ENCODE measurements at regions not wholly inside any gene's neighbourhood (a gene's known extent, or its start where the extent isn't known, plus 50 kb on each side); places are given as distances from the start of the nearest gene placed in this dataset.

DNA sequence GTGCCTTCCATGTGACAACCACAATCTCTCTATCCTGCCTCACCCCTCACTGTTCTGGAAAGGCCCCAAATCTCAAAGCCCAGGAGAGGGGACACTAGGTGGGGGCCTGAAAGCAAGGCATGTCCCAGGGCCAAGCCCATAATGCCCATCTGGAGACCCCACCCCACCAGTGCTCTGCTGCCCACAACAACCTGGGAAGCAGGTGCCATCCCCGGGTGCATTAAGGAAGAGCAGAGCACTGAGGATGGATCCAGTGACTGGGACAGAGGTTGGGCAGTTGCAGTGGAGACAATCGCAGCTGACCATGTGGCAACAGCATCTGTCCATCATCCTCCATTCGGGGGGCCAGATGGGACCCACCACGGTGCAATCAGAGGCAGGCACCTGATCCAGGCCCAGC is 106.2 kb upstream of the PRR20G start:
- no peak for DNase-seq

DNA sequence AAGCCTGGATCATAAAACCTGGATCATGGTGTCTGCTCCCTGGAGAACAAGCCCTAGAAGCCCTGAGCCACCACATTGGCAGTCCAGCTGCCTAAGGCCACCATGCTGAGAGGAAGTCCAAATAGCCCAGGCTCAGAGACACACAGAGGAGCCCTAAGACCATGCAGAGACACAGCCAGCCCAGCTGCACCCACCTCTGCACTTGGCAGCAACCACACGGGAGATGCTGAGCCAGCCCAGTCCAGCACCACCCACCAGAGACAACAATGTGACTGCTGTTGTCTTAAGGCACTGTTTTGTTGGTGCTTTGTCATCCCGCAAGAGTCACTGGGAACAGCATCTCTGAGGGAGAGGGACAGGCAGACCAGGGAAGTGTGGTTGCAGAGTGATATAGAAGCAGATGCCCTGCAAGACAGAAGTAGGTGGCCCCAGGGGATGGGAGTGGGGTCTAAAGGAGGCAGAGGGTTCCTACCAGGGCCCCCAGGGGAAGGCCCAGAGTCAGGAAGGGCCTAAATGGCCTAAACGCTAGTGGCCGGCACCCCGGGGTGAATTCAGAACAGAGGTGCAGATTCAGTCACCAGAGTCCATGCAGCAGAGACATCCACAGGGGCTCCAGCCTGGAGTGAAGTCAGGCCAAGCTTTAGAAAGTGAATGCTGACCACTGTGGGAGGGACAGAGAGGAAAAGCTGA is 105.4 kb upstream of the PRR20G start:
- no peak for DNase-seq

DNA sequence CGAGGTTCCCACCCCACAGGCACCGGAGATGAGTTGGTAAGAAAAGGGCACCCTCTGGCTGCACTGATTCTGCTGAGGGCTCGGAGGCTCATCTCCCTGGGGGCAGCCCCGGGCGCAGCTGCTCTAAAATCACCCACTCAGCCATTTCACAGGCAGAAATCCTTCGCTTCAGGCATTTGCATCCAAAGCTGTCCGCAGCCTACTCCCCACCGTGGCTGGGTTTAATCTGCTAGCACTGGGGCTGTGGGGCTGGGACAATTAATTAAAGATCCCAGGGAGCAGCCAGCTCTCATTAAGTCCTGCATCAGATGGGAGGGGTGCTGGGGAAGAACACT is 104.3 kb upstream of the PRR20G start:
- no peak for DNase-seq

DNA sequence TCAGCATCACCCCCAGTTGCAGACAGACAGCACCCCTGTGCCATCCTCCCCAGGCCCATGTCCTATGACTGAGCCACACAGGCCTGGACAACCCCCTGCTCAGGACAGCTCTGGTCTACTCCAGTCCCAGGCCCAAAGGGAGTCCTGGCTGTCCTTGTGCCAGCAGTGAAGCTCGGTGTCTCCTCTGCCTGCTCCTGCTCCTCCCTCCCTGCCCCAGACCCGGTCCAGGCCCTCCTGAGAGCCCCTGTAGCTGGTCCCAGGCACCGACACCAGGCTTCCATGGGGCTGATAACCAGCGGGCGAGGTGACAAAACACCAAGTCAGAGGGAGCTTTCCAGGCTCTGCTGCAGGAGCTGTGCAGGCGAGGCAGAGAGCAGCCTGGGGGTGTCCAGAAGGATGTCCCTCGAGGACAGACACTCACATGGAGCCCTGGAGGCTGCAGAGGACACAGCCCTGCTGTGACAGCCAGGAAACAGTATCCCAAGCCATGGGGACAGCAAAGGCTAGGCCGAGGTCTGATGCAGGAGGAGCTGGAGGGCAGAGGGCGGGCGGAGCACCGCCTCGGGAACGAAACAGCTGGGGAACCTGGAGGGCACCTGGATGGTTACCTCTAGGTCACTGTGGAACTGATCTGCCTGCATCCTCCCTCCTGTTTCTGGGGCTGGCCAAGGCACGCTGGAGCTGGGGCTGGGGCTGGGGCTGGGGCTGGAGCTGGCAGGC is 103.8 kb upstream of the PRR20G start:
- DNase-seq: no peak

DNA sequence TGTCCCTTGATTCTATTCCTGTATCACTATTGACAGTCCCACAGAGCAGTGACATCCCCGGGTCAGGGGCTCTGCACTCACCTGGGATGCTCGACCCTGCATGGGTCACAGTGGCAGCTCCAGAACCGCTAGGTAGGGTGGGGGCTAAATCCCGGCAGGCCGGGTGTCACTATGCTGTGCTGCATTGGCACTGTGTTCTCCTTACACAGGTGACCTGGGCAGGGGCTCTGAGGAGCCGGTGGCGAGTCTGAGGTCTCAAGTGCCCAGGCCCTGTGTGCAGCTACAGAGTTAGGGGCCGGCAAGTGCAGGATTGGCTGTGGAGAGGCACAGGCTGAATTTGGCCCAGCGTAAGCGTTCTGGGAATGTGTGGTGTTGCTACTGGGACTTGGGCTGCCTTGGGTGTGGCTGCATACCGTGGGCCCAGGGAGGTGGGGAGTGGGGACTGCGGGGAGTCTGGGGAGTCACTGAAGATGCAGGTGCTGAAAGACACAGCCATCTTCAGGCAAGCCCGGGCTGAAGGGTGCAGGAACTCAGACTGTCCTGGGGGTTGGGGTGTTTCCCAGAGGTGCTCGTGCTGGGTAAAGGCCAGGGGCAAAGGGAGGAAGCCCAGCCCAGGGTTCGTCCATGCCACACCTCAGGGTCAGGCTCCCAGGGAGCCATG is 102.6 kb upstream of the PRR20G start:
- DNase-seq: no peak

DNA sequence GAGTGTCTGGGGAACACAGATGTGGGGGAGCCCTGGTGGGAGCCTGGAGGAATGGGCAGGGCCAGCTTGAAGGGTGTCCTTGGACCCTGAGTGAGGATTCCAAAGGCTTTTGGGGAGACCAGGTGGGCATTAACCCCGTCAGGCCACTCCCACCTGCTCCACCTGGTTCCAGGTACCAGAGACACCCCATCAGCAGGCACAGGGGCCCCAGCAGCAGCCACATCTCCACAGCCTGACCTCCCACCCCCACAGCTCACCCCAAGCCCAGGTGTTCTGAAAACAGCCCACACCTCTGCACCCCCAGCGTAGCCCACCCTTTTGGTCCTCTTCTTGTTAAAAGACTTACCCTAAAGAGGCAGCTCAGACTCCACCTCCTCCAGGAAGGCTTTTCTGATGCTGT is 102.1 kb upstream of the PRR20G start:
- DNase-seq: no peak

DNA sequence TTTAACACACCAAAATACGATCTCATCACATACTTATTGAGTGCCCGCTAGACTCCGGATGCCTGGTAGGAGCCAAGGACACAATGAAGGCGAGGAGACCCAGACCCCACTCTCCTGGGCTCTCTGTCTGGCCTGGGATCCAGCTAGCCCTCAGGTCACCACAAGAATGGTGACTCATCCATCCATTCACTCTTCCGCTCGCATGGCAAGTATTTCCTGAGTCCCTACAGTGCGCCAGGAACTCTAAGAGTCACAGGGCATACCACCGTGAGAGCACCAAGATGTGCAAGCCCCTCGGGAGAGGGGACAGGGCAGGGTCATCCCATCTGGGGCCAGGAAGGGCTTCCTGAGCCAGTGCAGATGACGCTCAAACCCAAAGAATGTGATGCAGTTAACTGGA is 101.6 kb upstream of the PRR20G start:
- DNase-seq: no peak

DNA sequence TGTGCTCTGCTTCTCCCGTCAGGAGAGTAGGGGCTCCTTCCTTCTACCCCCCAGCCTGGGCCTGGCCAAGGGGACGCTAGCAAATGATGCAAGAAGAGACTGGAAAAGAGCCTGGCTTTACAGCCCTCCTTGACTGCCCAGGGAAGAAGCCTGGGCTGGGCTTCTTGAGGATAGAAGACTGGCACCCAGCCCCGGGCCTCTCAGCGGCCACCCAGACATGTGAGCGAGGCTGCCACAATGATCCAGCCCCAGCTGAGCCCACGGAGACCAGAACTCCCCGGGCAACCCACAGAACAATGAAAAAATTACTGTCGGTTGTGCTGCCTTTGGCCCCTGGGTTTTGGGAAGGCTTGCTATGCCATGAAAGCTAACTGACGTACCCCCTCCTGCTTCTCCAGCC is 100.6 kb upstream of the PRR20G start:
- DNase-seq: no peak

DNA sequence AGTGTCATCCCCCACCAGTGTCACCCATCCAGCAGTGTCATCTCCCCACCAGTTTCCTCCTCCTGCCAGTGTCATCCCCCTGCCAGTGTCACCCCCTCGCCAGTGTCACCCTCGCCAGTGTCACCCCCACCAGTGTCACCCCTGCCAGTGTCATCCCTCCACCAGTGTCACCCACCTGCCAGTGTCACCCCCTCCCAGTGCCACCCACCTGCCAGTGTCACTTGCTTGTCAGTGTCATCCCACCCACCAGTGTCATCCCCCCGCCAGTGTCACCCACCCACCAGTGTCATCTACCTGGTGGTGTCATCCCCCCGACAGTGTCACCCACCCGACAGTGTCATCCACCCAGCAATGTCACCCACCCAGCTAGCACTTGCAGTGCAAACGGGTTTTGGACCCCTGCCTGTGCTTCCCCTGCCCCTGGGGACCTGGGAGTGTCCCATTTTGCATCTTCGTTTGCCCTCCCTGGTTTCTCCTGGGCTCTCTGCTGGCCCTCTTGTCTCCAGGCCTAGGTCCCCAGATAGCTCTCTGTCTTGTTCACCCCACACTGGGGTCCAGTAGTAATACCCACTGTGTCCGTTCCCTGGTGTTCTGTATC is 99.8 kb upstream of the PRR20G start:
- no peak for DNase-seq

DNA sequence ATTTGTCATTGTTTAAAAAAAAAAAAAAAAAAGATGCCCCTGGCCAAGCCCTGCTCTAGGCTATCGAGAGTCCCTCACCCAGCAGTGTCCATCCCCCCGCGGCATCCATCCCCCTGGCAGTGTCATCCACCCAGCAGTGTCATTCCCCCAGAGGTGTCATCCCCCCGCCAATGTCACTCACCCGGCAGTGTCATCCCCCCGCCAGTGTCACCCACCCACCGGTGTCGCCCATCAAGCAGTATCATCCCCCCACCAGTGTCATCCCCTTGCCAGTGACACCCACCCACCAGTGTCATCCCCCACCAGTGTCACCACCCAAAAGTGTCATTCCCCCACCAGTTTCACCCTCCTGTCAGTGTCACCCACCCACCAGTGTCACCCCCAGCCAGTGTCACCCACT is 99.3 kb upstream of the PRR20G start:
- no peak for DNase-seq

DNA sequence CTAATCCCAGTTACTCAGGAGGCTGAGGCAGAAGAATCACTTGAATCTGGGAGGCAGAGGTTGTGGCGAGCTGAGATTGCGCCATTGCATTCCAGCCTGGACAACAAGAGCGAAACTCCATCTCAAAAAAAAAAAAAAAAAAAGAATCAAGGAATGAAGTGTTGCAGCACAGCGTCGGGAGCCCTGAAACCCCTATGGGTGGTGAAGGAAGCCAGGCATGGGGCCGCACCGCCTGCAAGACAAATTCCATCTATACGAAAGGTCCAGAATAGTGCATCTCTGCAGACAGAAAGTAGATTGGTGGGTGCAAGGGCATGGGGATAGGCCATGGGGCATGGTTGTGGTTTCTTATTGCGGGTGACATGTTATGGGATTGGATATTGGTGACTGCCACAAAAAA is 98.6 kb upstream of the PRR20G start:
- DNase-seq: no peak

DNA sequence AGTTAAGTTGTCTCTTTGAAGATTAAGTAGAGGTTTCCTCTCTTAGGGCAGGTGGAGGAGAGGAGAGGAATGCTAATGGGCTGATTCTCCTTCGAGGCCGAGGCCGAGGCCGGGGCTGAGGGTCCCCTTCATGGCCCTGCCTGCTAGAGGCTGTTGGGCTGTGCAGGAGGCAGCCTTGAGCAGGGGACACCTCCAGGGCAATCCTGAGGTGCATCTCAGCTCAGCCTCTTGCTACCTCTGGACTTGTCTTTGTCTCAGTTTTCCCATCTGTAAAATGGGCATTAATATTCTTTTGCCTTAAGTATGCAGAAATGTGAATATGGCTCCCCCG is 97.7 kb upstream of the PRR20G start:
- DNase-seq: no peak

DNA sequence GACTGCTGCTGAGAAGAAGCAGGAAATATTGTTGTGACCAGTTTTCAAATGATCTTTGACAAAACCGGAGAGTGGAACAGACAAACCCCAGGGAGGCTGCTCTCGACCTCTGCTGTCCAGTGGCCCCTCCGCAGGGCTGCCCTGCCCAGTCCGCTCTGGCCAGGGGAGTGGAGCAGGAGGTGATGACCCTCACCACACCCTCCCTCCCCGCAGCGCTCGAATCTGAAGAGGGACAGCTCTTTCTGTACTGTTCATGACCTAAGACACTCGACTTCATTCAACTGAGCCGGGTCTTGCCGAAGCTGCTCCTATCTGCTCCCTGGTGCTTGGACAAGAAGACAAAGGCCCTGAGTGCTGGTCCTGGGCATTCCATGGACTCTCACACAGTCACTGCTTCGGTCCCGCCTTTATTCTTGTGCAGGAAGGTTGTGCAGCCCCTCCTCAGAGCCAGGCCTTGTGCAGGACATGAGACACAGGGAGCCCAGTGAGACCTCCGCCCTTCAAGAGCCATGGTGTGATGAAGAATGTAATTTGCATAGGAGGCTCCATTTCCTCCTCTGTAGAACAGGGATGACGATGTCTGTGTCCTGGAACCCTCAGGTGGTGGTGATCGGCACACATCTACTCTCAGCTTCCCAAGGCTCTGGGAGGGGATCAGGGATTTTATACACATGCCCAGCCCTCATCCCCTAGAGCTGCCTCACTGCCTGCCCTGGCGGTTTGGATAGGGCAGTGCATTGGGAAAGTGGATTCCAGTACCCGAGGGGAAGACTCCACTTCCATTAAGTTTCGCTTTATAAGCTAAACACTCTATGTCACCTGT is 97.1 kb upstream of the PRR20G start:
- no peak for DNase-seq

DNA sequence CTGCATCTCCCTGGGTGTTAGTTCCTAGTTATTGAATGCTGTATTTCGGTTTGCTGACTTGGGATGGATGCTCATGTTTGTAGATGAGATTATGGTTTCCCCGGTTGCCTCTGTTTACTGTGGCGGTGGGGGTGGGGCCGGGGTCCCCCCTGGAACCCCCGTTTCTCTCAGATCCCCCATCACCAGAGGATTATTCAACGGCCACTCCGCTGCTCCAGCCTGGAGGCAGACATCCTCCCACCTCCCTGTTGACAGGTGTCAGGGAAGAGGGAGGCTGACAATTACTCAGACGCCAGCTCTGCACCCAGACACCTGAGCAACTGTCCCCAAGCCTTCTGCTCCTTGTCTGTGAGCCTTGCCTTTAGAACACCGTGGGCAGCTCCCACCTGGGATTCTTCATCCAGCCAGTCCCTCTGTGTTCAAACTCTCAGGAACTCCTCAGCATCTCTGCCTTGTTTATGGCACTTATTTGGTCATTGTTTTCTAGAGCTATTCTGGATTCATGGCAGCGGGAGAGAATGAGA is 95.9 kb upstream of the PRR20G start:
- no peak for DNase-seq

DNA sequence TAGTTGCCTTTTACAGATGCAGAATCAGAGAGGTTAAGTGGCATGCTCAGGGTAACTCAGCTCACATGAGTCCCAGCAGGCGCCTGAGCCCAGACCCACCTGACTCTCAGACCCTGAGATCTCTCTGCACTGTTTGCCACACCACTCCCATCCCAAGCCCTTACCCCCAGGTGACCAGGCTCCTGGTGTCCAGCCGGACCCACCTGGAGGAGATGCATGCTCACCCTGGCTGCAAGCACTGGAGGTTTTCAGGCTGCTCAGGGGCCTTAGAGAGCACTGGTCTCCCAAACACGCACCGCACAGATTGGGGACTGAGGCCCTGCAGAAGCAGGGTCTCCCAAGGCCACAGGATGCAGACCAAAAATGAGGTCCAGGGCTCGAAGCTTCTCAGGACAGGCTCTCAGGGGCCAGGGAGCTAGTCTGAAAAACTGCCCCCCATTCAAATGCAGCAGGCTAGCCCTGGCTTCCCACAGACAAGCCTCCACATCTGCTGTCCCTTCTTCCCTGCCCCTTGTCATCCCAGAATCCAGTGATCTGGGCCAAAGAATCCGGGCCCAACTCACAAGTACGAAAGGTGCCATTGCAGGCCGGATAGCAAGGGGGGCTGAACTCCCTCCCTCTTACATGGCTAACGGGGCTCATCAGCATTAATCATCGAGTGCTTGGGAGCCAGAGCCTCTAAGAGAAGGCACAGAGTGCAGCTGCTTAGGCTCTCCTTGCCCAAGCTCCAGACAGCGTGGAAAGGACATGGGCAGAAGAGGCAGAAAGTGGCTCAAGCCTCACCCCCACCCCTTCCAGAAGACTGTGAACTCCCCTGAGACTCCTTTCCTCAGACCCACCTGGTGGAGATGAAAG is 90.2 kb upstream of the PRR20G start:
- DNase-seq: no peak

DNA sequence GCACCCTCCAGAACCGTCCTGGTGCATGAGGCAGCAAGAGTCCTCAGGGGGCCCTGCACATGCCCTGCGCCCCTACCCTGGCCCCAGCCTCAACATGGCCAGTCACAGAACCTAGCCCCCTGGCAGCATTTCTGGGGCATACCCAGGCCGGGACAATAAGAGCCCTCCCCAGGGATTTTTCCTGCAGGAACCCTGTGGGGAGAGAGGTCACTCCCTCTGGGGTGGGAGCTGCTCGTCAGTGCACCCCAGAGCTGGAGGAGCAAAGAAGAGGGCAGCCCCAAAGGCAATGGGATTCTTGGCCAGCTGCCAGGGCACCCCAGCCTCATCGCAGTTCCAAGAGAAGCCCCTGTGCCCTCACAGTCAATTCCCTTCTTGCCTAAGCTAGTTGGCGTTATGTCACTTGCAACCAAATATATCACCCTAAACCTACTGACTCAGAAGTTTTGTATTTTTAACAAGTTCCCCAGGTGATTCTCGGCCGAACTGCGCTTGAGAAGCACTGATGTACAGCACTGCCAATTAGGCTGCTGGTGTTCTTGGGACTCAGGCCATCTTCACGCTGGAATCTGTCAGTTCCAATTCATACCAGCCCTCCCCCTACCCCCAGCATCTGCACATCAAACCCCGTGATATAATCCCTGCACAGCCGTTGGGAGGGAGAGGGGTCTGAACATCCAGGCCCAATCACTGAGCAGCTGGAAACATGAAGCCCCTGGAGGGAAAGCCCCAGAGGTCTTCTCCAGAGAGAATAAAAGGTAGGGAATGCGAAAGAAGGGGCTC is 87.5 kb upstream of the PRR20G start:
- no peak for DNase-seq

DNA sequence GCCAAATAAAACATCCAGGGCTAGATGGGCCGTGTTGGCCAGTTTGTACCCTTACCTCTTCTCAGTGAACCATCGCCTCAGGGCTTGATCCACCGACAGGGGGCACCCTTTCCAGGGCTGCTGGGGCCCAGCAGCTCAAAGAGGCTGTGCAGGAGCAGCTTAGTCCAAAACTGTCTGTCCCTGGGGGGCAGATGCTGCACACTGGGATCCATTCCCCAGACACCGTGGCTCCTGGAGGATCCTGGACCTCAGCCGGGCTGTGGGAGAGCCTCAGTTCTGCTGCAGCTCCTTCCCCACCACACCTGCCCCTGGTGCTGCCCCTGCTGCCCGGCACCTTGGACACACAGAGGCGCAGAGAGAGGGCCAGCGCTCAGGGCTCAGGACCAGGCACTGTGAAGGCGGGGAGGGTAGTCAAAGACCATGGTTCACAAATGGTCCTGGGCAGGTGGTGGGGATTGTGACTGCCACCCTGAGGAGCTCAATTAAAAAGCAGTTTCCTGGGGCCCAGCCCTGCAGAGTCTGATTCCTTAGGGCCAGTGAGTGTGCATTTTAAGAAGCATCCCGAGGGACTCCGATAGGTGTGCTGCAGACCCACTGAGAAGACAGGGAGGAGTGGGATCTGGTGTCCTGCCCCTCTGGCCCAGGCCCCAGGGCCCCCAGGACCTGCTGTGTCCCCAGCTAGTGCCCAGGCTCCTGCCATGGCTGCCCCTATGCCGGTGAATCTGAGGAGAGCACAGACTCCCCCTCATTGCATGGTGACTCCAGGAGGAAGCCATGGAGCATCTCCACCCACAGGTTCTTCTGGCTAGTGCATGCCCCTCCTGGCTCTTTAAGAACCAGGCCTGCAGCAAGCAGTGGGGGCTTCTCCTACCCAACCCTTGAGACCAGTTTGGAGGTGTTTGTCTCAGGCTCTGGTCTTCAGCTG is 86.5 kb upstream of the PRR20G start:
- no peak for DNase-seq

DNA sequence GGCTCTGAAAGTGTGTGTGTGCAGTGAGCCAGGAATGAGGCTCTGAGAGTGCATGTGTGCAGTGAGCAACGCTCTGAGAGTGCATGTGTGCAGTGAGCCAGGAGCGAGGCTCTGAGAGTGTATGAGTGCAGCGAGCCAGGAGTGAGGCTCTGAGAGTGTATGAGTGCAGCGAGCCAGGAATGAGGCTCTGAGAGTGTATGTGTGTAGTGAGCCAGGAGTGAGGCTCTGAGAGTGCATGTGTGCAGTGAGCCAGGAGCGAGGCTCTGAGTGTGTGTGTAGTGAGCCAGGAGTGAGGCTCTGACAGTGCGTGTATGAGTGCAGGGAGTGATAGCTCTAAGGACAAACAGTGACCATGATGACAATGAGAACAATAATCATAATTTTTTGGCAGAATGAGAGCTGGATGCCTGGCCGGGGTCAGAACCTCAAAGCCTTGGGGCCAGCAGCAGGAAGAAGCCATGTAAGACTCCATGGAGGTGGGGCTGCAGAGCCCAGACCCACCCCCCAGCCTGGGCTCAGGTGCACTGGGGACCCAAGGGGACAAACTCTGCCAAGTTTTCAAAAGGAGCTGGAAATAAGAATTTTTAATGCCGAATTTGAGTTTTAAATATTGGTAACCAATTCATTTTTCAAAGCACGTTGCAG is 85.7 kb upstream of the PRR20G start:
- no peak for DNase-seq

DNA sequence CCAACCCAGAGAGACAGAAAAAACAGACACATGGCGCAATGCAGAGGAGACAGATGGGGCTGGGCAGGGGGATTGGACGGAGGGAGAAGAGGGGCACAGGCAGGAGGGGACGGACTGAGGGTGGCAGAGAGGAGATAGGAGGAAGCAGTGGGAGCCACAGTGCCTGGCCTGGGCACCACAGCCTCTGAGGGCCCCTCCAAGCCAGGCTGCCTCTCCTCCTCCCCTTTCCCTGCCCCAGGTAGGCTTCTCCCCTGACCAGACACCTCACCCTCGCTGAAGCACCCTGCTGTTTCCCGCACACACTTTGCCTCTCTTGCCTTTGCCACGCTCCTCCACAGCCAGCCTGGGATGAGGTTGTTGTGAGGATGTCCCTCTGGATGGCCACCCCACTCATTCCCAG is 84.0 kb upstream of the PRR20G start:
- no peak for DNase-seq

DNA sequence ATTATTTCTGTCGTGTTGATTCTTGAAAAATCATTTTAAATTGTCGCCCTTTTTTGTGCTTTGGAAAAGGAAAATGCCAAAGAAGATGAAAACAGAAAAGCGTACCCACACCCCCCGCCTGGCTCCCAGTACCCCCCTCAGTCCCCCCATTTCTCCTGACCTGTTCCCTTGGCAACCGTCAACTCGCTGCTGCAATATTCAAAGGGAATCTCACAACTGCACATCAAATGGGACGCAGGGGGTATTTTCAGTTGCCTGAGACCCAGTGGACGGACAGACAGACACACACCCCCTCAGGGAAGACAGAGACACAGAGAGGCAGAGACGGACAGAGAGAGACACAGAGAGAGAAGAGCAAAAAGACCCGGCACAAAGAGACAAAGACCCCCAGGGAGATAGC is 83.5 kb upstream of the PRR20G start:
- DNase-seq: no peak
